SK-N-SH treated with all-trans-retinoic acid at 6 μM for 48 hours (cell line): ENCODE measurements at regions not wholly inside any gene's neighbourhood (a gene's known extent, or its start where the extent isn't known, plus 50 kb on each side); places are given as distances from the start of the nearest gene placed in this dataset.
"Not testable (repeated sequence)": the region's sequence is repeated elsewhere in the genome, so short reads cannot be mapped to it uniquely, and the experiment has no call there.

ENCODE experiments used
- ESRRG ChIP-seq: fragments of 250-450 bp; sonication (Bioruptor Pico); IDR thresholded peaks from 2 replicates; pipeline ENCODE4 v1.6.1; 2021; ENCODE audit warnings: mild to moderate bottlenecking
- RARB ChIP-seq: fragments of 250-450 bp; sonication (Bioruptor Pico); IDR thresholded peaks from 2 replicates; pipeline ENCODE4 v1.8.0; 2021; ENCODE audit warnings: mild to moderate bottlenecking, moderate library complexity
- ZC3H10 ChIP-seq: fragments of 250-450 bp; sonication (Bioruptor Pico); IDR thresholded peaks from 2 replicates; pipeline ENCODE4 v1.5.1; 2021; ENCODE audit warnings: mild to moderate bottlenecking, moderate library complexity
- ZFP30 ChIP-seq: fragments of 450-650 bp; formaldehyde crosslinking; IDR thresholded peaks from 2 replicates; pipeline ENCODE4 v1.5.0; 2022; ENCODE audit warnings: mild to moderate bottlenecking, moderate library complexity
- ZNF565 ChIP-seq: fragments of 450-650 bp; formaldehyde crosslinking; conservative IDR thresholded peaks from 2 replicates; pipeline ENCODE4 v1.5.0; 2020; ENCODE audit warnings: low read depth, mild to moderate bottlenecking, moderate library complexity
- TF ChIP-seq, protein P1 (sequence below): fragments of 250-450 bp; sonication (Bioruptor Pico); IDR thresholded peaks from 2 replicates; pipeline ENCODE4 v1.5.1; 2020; ENCODE audit warnings: low read depth, mild to moderate bottlenecking, moderate library complexity

DNA sequence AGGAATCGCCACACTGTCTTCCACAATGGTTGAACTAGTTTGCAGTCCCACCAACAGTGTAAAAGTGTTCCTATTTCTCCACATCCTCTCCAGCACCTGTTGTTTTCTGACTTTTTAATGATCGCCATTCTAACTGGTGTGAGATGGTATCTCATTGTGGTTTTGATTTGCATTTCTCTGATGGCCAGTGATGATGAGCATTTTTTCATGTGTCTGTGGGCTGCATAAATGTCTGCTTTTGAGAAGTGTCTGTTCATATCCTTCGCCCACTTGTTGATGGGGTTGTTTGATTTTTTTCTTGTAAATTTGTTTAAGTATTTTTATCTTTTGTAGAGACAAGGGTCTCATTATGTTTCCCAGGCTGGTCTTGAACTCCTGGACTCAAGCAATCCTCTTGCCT lies 128.5 kb downstream of the EMP1 start:
- TF ChIP-seq ZNF565; RARB (CRISPR knock-in tag); ZFP30; ZC3H10 (CRISPR knock-in tag); ESRRG (CRISPR knock-in tag): not testable (repeated sequence)
- TF ChIP-seq, protein P1, sequence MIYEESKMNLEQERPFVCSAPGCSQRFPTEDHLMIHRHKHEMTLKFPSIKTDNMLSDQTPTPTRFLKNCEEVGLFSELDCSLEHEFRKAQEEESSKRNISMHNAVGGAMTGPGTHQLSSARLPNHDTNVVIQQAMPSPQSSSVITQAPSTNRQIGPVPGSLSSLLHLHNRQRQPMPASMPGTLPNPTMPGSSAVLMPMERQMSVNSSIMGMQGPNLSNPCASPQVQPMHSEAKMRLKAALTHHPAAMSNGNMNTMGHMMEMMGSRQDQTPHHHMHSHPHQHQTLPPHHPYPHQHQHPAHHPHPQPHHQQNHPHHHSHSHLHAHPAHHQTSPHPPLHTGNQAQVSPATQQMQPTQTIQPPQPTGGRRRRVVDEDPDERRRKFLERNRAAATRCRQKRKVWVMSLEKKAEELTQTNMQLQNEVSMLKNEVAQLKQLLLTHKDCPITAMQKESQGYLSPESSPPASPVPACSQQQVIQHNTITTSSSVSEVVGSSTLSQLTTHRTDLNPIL = not testable (repeated sequence)
